Esophagus (tissue), 2 donors: ENCODE measurements at regions not wholly inside any gene's neighbourhood (a gene's known extent, or its start where the extent isn't known, plus 50 kb on each side); places are given as distances from the start of the nearest gene placed in this dataset.

ENCODE experiments used
- H3K27ac ChIP-seq, 2 donors: one replicate each; pipeline ENCODE4 v1.5.1; 2013; ENCODE audit warnings: low read depth in 2 of 2, mild to moderate bottlenecking in 2 of 2, inconsistent platforms in 1 of 2, low read length in 1 of 2, moderate library complexity in 1 of 2
- H3K27me3 ChIP-seq, 2 donors: one replicate each; pipeline ENCODE4 v1.6.1; 2013; ENCODE audit warnings: low read length in 2 of 2, control low read depth in 1 of 2, mild to moderate bottlenecking in 1 of 2; ENCODE audit not compliant: insufficient read depth in 2 of 2, control insufficient read depth in 1 of 2
- H3K36me3 ChIP-seq, 2 donors: one replicate each; pipeline ENCODE4 v1.6.1; 2013; ENCODE audit warnings: low read length in 1 of 2; ENCODE audit not compliant: control insufficient read depth in 2 of 2, insufficient read depth in 2 of 2
- H3K4me1 ChIP-seq, 2 donors: one replicate each; pipeline ENCODE4 v1.6.1; 2013; ENCODE audit warnings: low read length in 1 of 2; ENCODE audit not compliant: control insufficient read depth in 2 of 2, insufficient read depth in 2 of 2
- H3K4me3 ChIP-seq, 2 donors: one replicate each; pipeline ENCODE4 v1.5.1; 2013; ENCODE audit warnings: low read length in 2 of 2, mild to moderate bottlenecking in 2 of 2, low read depth in 1 of 2, moderate library complexity in 1 of 2
- H3K9me3 ChIP-seq, 2 donors: one replicate each; pipeline ENCODE4 v1.6.1; 2013; ENCODE audit warnings: mild to moderate bottlenecking in 2 of 2, low read depth in 1 of 2, low read length in 1 of 2, moderate library complexity in 1 of 2; ENCODE audit not compliant: control insufficient read depth in 2 of 2, insufficient read depth in 1 of 2
- WGBS, 2 donors: extraction: QIAGEN DNeasy Blood & Tissue Kit; methylation state at CpG; one replicate each; pipeline ENCODE4 v1.1.7; 2013; 5-methylcytosine and 5-hydroxymethylcytosine counted together
- donor health status: healthy with polysubstance abuse.
- donor health status: Bipolar disorder and iron deficiency.

DNA sequence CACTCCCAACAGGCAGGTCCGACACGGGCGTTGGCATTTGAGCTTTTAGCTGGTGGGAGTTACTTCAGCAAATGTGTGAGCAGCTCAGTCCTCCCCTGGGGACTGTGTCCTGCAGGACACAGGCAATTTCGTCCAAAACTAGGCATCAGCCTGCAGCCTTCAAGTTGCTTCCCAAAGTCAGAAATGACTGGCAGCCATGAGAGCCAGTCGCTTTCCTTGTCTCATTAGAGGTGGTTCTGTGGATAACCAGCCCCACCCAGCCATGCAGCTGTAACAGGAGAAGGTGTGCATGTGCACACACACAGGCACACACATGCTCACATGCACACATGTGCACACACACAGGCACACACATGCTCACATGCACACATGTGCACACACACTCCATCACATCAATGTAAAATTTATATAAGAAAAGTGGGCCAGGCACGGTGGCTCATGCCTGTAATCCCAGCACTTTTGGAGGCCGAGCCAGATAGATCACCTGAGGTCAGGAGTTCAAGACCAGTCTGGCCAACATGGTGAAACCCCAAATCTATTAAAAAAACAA lies 138.8 kb upstream of the TCERG1L start:
- WGBS, 2 donors, result 67 to 69% methylated on average over 7 of the region's 7 CpGs
- no peaks in the 10 kb centered on the region for H3K36me3 ChIP-seq
- H3K4me3 ChIP-seq, result no peak overlapping the region
- no peak overlapping the region for H3K27ac ChIP-seq
- H3K9me3 ChIP-seq, result no peaks in the 10 kb centered on the region
- peaks cover 0 to 7% of the 10 kb centered on the region in 2 donors for H3K4me1 ChIP-seq
- H3K27me3 ChIP-seq, result peaks cover 0 to 8% of the 10 kb centered on the region in 2 donors

DNA sequence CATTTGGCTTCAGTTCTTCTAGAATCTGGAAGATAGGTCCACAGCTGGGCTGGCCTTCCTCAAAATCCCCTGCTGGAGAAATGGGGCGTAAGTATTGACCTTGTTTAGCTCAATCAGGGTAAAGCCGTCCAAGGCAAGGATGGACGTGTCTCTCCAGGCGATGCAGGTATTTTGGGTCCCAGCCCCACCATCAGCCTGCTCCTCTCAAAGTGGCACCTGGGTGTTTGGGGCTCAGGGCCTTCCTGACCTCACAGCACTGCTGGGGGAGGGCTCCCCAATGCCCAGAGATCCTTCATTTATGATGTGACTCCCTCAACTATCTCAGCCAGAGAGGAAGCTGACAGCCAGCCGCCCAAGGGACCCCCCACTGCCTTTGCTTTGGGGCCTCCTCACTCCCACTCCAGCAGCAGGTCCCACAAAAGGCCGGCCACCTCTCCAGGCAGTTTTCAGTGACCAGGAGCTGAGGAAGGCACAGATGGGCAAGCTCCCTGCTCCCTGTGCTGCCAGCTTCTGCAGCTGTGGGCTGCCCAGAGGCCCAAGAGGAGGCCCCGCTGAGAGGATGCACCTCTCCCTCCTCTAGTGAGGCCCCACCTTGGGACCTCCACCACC lies 140.0 kb upstream of the TCERG1L start:
- Histone ChIP-seq H3K4me3 (no peak overlapping the region), H3K4me1 (peaks cover 0 to 7% of the 10 kb centered on the region in 2 donors), H3K27me3 (peaks cover 0 to 8% of the 10 kb centered on the region in 2 donors), H3K36me3 (no peaks in the 10 kb centered on the region), H3K27ac (no peak overlapping the region), H3K9me3 (no peaks in the 10 kb centered on the region)
- WGBS, 2 donors, result 86 to 89% methylated on average over 7 of the region's 7 CpGs

DNA sequence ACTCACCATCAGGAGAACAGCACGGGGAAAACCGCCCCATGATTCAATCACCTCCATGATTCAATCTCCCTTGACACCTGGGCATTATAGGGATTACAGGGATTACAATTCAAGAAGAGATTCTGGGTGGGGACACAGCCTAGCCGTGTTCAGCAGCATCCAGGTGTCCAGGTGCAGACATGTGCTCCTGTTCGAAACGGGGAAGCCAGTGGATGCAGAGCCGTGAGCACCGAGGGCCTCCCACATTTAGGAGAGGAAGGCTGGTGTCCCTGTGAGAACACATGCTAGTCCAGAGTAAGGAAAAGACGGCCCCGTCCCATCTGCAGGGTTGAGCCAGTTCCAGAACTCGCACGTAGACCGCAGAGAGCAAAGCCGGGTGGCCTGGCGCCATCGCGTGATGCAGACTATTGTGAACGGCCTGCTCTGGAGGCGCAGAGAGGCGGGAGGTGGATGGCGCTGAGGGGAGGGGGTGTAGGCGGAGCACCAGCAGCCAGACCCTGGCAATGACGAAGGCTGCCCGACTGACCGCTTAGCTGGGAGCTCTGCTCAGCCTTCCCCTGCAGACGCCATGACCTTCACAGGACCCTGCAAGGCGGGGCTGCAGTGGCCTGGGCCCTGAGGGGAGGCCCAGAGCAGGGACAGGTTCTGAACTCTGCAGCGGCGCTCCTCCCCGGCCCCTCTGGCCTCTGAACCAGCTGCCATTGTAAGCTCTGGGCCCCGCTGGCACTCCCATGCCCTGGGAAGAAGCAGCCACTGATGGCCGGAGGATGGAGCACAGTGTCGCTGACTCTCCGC lies 141.6 kb upstream of the TCERG1L start:
- H3K9me3 ChIP-seq, result no peaks in the 10 kb centered on the region
- H3K27ac ChIP-seq, result no peak overlapping the region
- H3K27me3 ChIP-seq, result peaks cover 0 to 8% of the 10 kb centered on the region in 2 donors
- H3K4me1 ChIP-seq, result peaks cover 0 to 7% of the 10 kb centered on the region in 2 donors
- no peaks in the 10 kb centered on the region for H3K36me3 ChIP-seq
- WGBS, 2 donors, result 25 to 30% methylated on average over 33 of the region's 33 CpGs
- no peak overlapping the region for H3K4me3 ChIP-seq

DNA sequence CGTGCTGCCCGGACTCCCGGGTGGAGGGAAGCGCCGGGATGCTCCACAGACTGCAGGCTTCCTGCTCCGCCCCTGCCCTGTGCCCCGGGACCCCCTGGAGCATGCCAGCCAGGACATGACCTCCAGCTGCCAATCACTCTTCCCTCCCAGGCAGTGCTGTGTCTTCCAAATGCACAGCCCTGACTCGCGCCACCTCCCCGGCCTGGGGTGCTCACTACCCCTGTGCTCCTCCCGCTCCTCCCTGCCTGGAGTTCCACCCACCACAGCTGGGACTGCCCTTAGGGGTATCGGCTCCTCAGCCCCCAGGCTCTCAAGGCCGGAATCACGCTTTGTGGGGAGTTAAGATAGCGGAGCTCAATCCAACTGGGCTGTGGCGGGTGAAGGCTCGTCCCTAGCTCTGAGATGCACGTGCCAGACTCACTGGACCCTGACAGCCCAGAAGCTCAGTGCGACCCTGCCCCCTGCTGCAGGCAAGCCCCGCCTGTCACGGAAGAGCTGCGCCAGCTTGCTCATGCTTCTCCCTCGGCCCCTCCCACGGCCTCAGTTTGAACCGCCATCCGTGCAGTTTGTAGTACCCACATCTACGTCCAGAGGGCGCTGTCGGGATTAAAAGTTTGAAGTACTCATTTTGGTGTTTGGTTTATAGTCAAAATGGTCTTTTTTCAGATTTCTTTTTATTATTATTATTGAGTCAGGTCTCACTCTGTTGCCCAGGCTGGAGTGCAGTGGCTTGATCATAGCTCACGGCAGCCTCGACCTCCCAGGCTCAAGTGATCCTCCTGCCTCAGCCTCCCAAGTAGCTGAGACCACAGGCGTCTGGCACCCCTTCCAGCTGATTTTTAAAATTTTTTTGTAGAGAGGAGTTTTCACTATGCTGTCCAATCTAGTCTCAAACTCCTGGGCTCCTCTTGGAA lies 142.5 kb upstream of the TCERG1L start:
- H3K4me3 ChIP-seq, result no peak overlapping the region
- peaks cover 0 to 8% of the 10 kb centered on the region in 2 donors for H3K27me3 ChIP-seq
- no peaks in the 10 kb centered on the region for H3K36me3 ChIP-seq
- WGBS, 2 donors, result 13 to 17% methylated on average over 32 of the region's 32 CpGs
- peaks cover 0 to 7% of the 10 kb centered on the region in 2 donors for H3K4me1 ChIP-seq
- H3K9me3 ChIP-seq, result no peaks in the 10 kb centered on the region
- no peak overlapping the region for H3K27ac ChIP-seq

DNA sequence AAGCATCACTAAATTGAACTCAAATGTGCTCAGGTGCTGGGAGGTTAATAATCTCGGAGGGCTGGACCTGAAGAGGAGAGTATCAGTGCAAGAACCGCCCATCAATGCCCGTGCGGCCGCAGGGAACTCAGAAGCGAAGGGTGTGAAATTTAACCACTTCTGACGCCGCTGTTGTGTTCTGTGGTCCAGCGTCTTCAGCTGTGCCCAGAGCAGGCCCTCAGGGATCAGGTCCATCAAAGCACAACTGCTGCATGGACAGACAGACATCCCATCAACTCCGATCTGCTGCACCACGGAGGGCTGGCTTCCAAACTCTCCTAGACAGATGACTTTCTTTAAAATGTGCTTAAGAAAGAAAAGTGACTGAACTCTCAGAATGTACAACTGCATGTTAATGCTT lies 144.9 kb upstream of the TCERG1L start:
- no peak overlapping the region for H3K27ac ChIP-seq
- H3K9me3 ChIP-seq, result no peaks in the 10 kb centered on the region
- H3K27me3 ChIP-seq, result peaks cover 0 to 7% of the 10 kb centered on the region in 2 donors
- peaks cover 0 to 7% of the 10 kb centered on the region in 2 donors for H3K4me1 ChIP-seq
- no peaks in the 10 kb centered on the region for H3K36me3 ChIP-seq
- H3K4me3 ChIP-seq, result no peak overlapping the region
- WGBS, 2 donors, result 57 to 61% methylated on average over 11 of the region's 11 CpGs

DNA sequence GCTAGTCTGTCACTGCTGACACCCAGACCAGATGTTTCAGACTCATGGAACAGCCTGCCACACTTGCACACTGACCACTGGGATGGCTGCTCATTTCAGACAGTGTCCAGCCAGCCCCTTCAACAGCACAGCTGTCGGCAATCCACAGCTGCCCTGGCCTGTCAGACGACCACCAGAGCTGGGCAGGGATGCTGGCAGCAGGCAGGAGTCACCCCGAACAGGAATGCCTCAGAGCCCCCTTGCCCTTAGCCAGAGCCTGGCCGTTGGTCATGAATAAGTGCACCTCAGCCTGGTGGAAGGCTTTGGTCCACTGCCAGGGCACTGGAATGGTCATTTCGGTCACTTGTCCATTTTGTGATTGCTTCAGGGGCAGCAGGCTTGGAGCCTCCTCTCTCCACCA lies 149.6 kb upstream of the TCERG1L start:
- Histone ChIP-seq H3K27me3 (no peaks in the 10 kb centered on the region), H3K9me3 (no peaks in the 10 kb centered on the region), H3K36me3 (no peaks in the 10 kb centered on the region), H3K4me3 (no peak overlapping the region), H3K27ac (no peak overlapping the region), H3K4me1 (no peaks in the 10 kb centered on the region)
- WGBS, 2 donors, result 45 to 49% methylated on average over 5 of the region's 5 CpGs

DNA sequence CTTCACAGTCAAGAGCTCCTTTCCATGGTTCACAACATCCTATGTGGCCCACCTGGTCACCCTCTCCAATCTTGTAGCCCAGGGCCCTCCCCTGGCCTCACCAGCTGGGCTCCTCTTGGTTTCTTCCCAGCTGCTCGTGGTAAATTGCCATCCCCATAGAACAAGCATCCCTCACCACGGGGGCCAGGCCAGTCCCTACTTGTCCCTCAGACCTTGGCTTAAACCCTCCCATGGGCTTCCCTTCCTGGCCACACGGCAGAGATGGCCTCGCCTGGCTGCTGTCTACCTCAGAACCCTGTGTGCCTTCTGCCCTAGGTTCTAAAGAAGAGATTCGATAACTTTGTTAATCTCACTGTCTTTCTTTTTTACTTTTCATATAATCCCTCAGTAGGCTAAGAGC lies 153.3 kb upstream of the TCERG1L start:
- H3K9me3 ChIP-seq, result no peaks in the 10 kb centered on the region
- no peaks in the 10 kb centered on the region for H3K36me3 ChIP-seq
- 54 to 58% methylated on average over 5 of the region's 5 CpGs for whole genome bisulfite sequencing, 2 donors
- no peaks in the 10 kb centered on the region for H3K27me3 ChIP-seq
- H3K27ac ChIP-seq, result no peak overlapping the region
- no peaks in the 10 kb centered on the region for H3K4me1 ChIP-seq
- H3K4me3 ChIP-seq, result no peak overlapping the region

DNA sequence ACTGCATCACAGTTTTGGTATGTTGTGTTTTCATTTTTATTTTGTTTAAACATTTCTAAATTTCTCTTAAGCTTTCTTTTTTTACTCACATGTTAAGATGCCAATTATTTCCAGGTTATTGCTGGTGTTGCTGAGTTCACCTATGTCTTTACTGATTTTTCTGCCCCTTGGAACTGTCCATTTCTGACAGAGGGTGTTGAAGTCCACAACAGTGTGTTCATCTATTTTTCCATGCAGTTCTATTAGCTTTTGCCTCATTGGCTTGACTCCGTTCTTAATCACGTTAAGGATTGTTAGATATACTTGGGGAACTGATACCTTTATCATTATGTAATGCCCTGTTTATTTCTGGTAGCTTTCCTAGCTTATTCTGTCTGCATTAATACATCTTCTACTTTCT lies 158.0 kb upstream of the TCERG1L start:
- no peaks in the 10 kb centered on the region for H3K27me3 ChIP-seq
- no peaks in the 10 kb centered on the region for H3K9me3 ChIP-seq
- no peaks in the 10 kb centered on the region for H3K4me1 ChIP-seq
- no peak overlapping the region for H3K27ac ChIP-seq
- no peak overlapping the region for H3K4me3 ChIP-seq
- H3K36me3 ChIP-seq, result no peaks in the 10 kb centered on the region
- 77 to 86% methylated on average over 2 of the region's 2 CpGs for WGBS, 2 donors

DNA sequence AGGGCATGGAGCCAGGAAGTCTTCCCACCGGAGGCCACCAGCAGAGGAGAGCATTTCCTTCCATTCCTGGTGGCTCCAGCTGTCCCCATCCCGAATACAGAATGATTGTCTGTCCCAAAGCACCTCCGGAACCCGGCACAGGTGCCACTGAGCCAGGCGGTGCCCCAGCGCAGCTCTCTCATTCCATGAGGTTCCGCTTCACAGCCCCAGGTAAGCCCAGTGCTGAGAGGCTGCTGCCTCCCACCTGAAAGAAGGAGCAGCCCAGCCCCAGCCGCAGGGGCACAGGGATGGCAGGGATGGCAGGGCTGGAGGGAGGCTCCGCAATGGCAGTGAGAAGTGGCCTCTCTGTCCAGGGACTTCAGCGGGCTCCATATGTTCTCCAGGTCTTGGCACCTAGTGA lies 162.1 kb upstream of the TCERG1L start:
- Histone ChIP-seq H3K4me3 (no peak overlapping the region), H3K27ac (no peak overlapping the region), H3K36me3 (no peaks in the 10 kb centered on the region), H3K4me1 (no peaks in the 10 kb centered on the region), H3K9me3 (no peaks in the 10 kb centered on the region), H3K27me3 (no peaks in the 10 kb centered on the region)
- WGBS, 2 donors, result 89 to 90% methylated on average over 10 of the region's 10 CpGs
